GM20000 (cell line): ENCODE measurements at regions not wholly inside any gene's neighbourhood (a gene's known extent, or its start where the extent isn't known, plus 50 kb on each side); places are given as distances from the start of the nearest gene placed in this dataset.

ENCODE experiments used
- DNase-seq: peaks from one replicate; pipeline ENCODE4 v3.0.0; 2012; ENCODE audit warnings: low spot score
- TF ChIP-seq, protein P1 (sequence below): IDR thresholded peaks from 2 replicates; pipeline ENCODE4 v1.5.1; 2012; ENCODE audit warnings: mild to moderate bottlenecking, control low read depth; ENCODE audit errors: extremely low read depth, missing control alignments

DNA sequence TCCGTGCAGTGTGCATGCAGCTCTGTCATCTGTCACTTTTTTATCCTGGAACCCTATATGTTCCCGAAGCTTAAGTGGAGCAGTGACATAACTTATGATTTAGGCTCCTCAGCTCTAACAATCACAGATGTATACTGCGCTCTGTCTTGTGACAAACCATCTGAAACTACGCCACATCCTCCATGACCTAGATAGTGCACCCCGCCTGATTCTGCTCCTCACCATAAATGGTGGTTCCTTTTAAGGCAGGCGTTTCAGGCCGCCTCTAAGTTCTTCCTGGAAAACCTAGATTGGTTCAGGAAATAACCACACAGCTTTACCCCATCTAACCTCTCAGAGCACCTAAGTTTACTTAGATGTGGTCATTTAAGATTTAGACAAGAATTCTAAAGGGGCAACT is 372.0 kb downstream of the CDH10 start:
- no peak for DNase-seq
- TF ChIP-seq, protein P1, sequence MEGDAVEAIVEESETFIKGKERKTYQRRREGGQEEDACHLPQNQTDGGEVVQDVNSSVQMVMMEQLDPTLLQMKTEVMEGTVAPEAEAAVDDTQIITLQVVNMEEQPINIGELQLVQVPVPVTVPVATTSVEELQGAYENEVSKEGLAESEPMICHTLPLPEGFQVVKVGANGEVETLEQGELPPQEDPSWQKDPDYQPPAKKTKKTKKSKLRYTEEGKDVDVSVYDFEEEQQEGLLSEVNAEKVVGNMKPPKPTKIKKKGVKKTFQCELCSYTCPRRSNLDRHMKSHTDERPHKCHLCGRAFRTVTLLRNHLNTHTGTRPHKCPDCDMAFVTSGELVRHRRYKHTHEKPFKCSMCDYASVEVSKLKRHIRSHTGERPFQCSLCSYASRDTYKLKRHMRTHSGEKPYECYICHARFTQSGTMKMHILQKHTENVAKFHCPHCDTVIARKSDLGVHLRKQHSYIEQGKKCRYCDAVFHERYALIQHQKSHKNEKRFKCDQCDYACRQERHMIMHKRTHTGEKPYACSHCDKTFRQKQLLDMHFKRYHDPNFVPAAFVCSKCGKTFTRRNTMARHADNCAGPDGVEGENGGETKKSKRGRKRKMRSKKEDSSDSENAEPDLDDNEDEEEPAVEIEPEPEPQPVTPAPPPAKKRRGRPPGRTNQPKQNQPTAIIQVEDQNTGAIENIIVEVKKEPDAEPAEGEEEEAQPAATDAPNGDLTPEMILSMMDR = no peak

GRCh38 chr5:24280215-24280614 is 364.6 kb downstream of the CDH10 start:
- DNase-seq = no peak
- TF ChIP-seq, protein P1 = no peak

GRCh38 chr5:24281818-24282217 is 363.0 kb downstream of the CDH10 start:
- no peak for DNase-seq
- TF ChIP-seq, protein P1 = no peak

DNA sequence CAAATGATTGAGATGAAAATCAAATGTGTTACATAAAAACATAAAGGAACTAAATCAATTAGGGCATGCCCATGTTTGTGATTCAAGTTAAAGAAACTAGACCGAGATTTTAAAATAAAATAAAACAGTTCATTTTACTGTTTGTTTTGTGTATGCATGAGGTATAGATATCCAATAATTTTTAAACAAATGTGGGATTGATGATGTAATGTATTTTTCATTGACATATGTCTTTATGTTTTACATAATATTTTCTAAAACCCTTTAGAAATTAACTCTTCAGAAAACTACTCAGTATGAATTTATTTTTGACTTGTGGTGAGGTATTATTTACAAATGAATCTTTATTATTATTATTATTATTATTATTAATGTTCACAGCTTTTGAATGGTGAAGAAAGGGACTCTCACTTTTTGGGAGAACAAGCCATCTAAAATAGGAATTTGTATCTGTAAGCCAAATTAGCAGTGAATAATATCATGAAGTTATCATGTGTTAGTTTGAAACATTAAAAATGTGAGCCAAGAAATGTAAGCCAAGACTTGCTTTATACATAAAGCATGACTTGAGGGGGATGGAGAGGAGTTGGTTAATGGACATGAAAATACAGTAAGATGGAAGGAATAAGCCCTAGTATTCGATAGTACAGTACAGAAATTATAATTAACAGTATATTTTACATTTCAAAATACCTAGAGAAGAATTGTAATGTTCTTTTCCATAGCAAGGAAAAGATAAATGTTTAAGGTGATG is 355.0 kb downstream of the CDH10 start:
- DNase-seq = no peak
- TF ChIP-seq, protein P1 = no peak

DNA sequence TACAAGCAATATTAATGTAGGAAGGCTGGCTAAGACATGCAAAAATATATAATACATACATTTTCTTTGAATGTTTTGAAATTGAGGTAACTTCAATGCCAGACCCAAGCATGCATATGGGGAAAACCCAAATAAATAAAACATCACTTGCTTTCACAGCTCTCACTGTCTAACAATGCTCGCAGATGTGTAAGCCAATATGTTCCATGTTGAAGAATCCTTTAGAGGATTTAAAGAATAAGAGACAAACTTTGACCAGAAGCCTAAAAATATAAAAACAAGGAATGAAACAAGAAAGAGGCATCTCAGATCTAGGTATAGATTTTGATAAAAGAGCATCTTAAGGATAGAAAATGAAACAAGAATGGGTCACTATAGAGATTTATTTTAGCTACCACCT is 354.2 kb downstream of the CDH10 start:
- TF ChIP-seq, protein P1 = no peak

DNA sequence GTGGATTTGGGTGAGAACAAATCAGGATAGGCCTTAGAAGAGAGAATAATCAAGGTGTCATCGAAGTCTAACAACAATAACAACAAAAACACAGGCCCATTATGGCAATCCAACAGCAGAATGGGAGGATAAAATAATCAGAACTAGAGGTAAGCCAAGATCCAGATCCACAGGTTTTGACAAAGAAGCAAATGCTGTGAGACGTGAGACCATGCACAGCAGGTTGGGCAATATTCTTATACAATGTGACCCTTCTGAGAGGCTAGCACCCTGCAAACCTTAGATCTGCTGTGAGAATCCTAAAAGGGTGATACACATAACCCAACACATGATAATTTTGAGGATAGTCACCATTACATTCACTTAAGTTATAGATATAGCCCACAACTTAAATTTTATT is 352.9 kb downstream of the CDH10 start:
- no peak for DNase-seq
- TF ChIP-seq, protein P1 = no peak

More for the DNA sequence above, 354.2 kb downstream of the CDH10 start:
- DNase-seq = no peak

DNA sequence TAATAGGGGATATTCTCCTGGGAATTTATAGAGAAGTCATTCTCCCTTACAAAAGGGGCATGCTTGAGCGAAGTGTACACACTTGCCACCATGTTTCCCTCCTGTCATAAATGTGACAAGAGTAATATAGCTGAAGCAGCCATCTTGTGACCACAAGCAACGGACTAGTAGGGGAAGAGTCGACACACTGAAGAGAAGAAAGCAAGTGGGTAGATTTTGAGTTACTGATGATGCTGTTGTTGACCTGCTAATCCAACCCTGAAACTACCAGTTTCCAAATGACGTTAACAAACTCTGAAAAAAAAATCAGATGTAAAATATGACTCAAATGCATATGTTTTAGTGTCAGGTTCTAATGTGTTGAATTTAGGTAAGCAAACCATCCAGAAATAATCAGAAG is 350.4 kb downstream of the CDH10 start:
- DNase-seq = no peak
- TF ChIP-seq, protein P1 = no peak
